Ovary (tissue), 3 donors: ENCODE measurements at regions not wholly inside any gene's neighbourhood (a gene's known extent, or its start where the extent isn't known, plus 50 kb on each side); places are given as distances from the start of the nearest gene placed in this dataset.

ENCODE experiments used
- CTCF ChIP-seq, 3 donors: fragments of 450-650 bp in 2 of 3; fragments of 200-600 bp in 1 of 3; IDR thresholded peaks; one replicate each; pipeline versions ENCODE4 v1.5.1 to v1.8.0; 2016 to 2022; ENCODE audit warnings: antibody characterized with exemption in 3 of 3, mild to moderate bottlenecking in 1 of 3
- POLR2A ChIP-seq: fragments of 450-650 bp; IDR thresholded peaks from one replicate; pipeline ENCODE4 v1.6.1; 2017; ENCODE audit warnings: antibody characterized with exemption, mild to moderate bottlenecking, moderate library complexity
- donor health status: DM: no; HTN: no; CAD: no.

- TF ChIP-seq POLR2A, result no peak
- TF ChIP-seq CTCF (IDR thresholded peaks at IDR 0.05), result no peak
Measured at GRCh38 chr11:128398517-128399250, 188.7 kb downstream of the ETS1 start.
